ENCODE measurements at regions not wholly inside any gene's neighbourhood (a gene's known extent, or its start where the extent isn't known, plus 50 kb on each side); places are given as distances from the start of the nearest gene placed in this dataset.

DNA sequence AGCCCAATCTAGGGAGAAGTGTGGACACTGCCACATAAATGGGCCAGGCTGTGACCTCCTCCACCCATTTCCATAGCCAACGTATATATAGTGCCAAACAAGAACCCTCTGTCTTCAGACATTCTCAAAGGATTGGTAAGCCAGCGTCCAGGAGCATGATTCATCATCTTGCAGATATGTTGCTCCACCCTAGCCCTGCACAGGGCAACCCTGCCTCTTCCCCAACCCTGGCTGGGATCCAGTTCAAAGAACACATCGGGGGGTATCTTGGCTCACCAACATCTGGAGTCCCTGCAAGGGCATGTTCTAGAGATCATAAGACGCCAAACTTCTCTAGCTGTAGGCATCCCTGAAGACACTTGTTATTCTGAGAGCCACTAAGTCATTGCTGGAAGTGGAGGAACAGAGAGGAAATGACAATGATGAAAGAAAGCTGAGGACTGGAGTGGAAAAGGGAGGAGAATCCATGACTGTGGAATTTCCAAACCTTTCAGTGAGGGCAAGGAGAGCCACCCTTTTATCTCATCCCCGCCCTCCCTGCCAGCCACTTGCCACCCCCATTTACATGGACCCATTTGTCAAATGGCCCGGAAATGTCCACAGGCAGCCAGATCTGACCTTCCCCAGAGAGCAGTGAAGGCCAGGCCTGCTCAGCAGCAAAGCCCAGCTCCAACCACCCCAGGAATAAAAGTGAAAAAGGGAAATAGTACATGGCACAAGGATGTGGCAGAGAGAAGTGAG lies 144.1 kb upstream of the CTTNBP2NL start:
- Mint-ChIP-seq H3K4me3 (no peak overlapping the region), H3K4me1 (peaks cover 7% of the 10 kb centered on the region; the same call in 2 of the 3 replicates), H3K27me3 (ENCODE audit: insufficient read depth, low read depth, poor library complexity) (peaks cover 2% of the 10 kb centered on the region), H3K9me3 (no peaks in the 10 kb centered on the region), H3K27ac (no peak overlapping the region), H3K36me3 (ENCODE audit: low read depth) (no peaks in the 10 kb centered on the region)
- Histone ChIP-seq H3K4me1 (ENCODE audit: insufficient read depth) (no peaks in the 10 kb centered on the region), H2AFZ (no peak overlapping the region), H3K36me3 (ENCODE audit: insufficient read depth) (no peaks in the 10 kb centered on the region), H3K79me2 (replicated peaks; ENCODE audit: insufficient read depth) (no peaks in the 10 kb centered on the region), H4K20me1 (replicated peaks; ENCODE audit: insufficient read depth) (no peaks in the 10 kb centered on the region), H3K4me2 (no peak overlapping the region), H3F3A (replicated peaks; ENCODE audit: low read depth) (no peaks in the 10 kb centered on the region), H3K27ac (ENCODE audit: low read depth) (no peak overlapping the region), H3K27me3 (ENCODE audit: insufficient read depth) (no peaks in the 10 kb centered on the region), H3K9me2 (ENCODE audit: insufficient read depth) (peaks cover 18% of the 10 kb centered on the region; the same call in 1 of the 2 replicates), H3K4me3 (no peak overlapping the region)
- TF ChIP-seq POLR2AphosphoS5 (IDR thresholded peaks at IDR 0.05; ENCODE audit: low read depth) = no peak
- no peak for TF ChIP-seq EZH2phosphoT487 (IDR thresholded peaks at IDR 0.05; ENCODE audit: unreplicated experiment)
- TF ChIP-seq, protein P1, sequence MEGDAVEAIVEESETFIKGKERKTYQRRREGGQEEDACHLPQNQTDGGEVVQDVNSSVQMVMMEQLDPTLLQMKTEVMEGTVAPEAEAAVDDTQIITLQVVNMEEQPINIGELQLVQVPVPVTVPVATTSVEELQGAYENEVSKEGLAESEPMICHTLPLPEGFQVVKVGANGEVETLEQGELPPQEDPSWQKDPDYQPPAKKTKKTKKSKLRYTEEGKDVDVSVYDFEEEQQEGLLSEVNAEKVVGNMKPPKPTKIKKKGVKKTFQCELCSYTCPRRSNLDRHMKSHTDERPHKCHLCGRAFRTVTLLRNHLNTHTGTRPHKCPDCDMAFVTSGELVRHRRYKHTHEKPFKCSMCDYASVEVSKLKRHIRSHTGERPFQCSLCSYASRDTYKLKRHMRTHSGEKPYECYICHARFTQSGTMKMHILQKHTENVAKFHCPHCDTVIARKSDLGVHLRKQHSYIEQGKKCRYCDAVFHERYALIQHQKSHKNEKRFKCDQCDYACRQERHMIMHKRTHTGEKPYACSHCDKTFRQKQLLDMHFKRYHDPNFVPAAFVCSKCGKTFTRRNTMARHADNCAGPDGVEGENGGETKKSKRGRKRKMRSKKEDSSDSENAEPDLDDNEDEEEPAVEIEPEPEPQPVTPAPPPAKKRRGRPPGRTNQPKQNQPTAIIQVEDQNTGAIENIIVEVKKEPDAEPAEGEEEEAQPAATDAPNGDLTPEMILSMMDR (conservative IDR thresholded peaks at IDR 0.05; ENCODE audit: low read depth in 2 of 2) = no peak
- TF ChIP-seq EZH2 (IDR thresholded peaks at IDR 0.05; ENCODE audit: low read depth, unreplicated experiment) = no peak
- no peak for TF ChIP-seq CREB1 (CRISPR knock-in tag; IDR thresholded peaks at IDR 0.05; ENCODE audit: low read depth)
- TF ChIP-seq, protein P2, sequence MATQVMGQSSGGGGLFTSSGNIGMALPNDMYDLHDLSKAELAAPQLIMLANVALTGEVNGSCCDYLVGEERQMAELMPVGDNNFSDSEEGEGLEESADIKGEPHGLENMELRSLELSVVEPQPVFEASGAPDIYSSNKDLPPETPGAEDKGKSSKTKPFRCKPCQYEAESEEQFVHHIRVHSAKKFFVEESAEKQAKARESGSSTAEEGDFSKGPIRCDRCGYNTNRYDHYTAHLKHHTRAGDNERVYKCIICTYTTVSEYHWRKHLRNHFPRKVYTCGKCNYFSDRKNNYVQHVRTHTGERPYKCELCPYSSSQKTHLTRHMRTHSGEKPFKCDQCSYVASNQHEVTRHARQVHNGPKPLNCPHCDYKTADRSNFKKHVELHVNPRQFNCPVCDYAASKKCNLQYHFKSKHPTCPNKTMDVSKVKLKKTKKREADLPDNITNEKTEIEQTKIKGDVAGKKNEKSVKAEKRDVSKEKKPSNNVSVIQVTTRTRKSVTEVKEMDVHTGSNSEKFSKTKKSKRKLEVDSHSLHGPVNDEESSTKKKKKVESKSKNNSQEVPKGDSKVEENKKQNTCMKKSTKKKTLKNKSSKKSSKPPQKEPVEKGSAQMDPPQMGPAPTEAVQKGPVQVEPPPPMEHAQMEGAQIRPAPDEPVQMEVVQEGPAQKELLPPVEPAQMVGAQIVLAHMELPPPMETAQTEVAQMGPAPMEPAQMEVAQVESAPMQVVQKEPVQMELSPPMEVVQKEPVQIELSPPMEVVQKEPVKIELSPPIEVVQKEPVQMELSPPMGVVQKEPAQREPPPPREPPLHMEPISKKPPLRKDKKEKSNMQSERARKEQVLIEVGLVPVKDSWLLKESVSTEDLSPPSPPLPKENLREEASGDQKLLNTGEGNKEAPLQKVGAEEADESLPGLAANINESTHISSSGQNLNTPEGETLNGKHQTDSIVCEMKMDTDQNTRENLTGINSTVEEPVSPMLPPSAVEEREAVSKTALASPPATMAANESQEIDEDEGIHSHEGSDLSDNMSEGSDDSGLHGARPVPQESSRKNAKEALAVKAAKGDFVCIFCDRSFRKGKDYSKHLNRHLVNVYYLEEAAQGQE (IDR thresholded peaks at IDR 0.05; ENCODE audit: unreplicated experiment) = no peak
- TF ChIP-seq, protein P3, sequence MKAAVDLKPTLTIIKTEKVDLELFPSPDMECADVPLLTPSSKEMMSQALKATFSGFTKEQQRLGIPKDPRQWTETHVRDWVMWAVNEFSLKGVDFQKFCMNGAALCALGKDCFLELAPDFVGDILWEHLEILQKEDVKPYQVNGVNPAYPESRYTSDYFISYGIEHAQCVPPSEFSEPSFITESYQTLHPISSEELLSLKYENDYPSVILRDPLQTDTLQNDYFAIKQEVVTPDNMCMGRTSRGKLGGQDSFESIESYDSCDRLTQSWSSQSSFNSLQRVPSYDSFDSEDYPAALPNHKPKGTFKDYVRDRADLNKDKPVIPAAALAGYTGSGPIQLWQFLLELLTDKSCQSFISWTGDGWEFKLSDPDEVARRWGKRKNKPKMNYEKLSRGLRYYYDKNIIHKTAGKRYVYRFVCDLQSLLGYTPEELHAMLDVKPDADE (IDR thresholded peaks at IDR 0.05) = no peak
- TF ChIP-seq, protein P4, sequence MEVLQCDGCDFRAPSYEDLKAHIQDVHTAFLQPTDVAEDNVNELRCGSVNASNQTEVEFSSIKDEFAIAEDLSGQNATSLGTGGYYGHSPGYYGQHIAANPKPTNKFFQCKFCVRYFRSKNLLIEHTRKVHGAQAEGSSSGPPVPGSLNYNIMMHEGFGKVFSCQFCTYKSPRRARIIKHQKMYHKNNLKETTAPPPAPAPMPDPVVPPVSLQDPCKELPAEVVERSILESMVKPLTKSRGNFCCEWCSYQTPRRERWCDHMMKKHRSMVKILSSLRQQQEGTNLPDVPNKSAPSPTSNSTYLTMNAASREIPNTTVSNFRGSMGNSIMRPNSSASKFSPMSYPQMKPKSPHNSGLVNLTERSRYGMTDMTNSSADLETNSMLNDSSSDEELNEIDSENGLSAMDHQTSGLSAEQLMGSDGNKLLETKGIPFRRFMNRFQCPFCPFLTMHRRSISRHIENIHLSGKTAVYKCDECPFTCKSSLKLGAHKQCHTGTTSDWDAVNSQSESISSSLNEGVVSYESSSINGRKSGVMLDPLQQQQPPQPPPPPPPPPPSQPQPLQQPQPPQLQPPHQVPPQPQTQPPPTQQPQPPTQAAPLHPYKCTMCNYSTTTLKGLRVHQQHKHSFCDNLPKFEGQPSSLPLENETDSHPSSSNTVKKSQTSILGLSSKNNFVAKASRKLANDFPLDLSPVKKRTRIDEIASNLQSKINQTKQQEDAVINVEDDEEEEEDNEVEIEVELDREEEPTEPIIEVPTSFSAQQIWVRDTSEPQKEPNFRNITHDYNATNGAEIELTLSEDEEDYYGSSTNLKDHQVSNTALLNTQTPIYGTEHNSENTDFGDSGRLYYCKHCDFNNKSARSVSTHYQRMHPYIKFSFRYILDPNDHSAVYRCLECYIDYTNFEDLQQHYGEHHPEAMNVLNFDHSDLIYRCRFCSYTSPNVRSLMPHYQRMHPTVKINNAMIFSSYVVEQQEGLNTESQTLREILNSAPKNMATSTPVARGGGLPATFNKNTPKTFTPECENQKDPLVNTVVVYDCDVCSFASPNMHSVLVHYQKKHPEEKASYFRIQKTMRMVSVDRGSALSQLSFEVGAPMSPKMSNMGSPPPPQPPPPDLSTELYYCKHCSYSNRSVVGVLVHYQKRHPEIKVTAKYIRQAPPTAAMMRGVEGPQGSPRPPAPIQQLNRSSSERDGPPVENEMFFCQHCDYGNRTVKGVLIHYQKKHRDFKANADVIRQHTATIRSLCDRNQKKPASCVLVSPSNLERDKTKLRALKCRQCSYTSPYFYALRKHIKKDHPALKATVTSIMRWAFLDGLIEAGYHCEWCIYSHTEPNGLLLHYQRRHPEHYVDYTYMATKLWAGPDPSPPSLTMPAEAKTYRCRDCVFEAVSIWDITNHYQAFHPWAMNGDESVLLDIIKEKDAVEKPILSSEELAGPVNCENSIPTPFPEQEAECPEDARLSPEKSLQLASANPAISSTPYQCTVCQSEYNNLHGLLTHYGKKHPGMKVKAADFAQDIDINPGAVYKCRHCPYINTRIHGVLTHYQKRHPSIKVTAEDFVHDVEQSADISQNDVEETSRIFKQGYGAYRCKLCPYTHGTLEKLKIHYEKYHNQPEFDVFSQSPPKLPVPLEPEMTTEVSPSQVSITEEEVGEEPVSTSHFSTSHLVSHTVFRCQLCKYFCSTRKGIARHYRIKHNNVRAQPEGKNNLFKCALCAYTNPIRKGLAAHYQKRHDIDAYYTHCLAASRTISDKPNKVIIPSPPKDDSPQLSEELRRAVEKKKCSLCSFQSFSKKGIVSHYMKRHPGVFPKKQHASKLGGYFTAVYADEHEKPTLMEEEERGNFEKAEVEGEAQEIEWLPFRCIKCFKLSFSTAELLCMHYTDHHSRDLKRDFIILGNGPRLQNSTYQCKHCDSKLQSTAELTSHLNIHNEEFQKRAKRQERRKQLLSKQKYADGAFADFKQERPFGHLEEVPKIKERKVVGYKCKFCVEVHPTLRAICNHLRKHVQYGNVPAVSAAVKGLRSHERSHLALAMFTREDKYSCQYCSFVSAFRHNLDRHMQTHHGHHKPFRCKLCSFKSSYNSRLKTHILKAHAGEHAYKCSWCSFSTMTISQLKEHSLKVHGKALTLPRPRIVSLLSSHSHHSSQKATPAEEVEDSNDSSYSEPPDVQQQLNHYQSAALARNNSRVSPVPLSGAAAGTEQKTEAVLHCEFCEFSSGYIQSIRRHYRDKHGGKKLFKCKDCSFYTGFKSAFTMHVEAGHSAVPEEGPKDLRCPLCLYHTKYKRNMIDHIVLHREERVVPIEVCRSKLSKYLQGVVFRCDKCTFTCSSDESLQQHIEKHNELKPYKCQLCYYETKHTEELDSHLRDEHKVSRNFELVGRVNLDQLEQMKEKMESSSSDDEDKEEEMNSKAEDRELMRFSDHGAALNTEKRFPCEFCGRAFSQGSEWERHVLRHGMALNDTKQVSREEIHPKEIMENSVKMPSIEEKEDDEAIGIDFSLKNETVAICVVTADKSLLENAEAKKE (CRISPR knock-in tag; IDR thresholded peaks at IDR 0.05) = no peak
- TF ChIP-seq ZNF331 (CRISPR knock-in tag; IDR thresholded peaks at IDR 0.05; ENCODE audit: low read depth) = no peak
- no peak for TF ChIP-seq STAT1 (IDR thresholded peaks at IDR 0.05; ENCODE audit: unreplicated experiment)
- no peak for TF ChIP-seq NANOG (IDR thresholded peaks at IDR 0.05; ENCODE audit: borderline replicate concordance)
- no peak for TF ChIP-seq ZNF114 (CRISPR knock-in tag; IDR thresholded peaks at IDR 0.05)
- TF ChIP-seq JUNB (IDR thresholded peaks at IDR 0.05; ENCODE audit: unreplicated experiment) = no peak
- ATAC-seq (no peak), DNase-seq (ENCODE audit: low spot score) (no peak)
